NCI-H1930 (cell line): ENCODE measurements at regions not wholly inside any gene's neighbourhood (a gene's known extent, or its start where the extent isn't known, plus 50 kb on each side); places are given as distances from the start of the nearest gene placed in this dataset.

Source experiments
- DNase-seq, 2 experiments: peaks; one replicate each; lab custom pipeline; 2025; lab: John Stamatoyannopoulos, UW

DNA sequence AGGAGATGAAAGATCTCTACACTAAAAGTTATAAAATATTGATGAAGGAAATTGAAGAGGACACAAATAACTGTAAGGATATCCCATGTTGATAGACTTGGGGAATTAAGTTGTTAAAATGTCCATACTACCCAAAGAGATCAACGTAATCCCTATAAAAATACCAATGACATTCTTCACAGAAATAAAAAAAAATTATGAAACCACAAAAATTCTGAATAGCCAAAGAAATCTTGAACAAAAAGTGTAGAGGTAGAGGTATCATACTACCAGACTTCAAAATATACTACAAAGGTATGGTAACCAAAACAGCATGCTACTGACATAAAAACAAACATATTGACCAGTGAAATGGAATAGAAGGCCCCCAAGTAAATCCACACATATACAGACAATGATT is 71.5 kb upstream of the ELL2 start:
- DNase-seq: no peak

DNA sequence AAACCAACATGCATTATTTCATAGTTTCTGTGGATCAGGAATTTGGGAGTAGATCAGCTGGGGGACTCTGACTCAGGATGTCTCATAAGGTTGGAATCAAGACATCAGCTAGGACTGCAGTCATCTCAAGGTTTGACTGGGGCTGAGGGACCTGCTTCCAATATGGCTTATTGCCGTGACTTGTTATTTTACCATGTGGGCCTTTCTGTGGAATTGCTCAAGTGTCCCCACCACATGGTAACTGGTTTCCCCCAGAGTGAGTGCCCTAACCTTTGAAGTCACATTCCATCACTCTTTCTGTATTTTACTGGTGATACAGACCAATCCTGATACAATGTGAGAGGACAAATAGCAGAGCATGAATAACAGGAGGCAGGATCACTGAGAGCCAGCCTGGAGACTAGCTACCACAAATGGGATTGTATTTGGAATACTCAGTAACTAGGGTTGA is 70.2 kb upstream of the ELL2 start:
- DNase-seq: no peak

DNA sequence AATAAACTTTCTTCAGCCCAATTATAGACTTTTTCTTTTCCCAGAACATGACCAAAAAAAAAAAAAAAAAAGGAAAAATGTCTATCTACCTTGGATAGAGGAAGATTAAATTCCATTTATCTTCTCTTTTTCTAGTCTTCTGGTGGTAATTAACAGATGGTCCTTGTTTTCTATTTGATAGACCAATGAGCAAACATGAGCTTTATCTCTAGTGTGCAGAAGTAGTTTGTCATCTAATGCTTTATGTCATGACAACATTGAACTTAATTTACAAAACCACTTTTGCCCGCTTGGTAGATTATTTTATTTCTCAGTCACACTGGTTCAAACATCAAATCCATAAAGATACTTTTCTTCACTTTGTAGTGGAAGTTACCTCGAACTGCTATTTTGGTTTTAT is 69.5 kb upstream of the ELL2 start:
- no peak for DNase-seq

DNA sequence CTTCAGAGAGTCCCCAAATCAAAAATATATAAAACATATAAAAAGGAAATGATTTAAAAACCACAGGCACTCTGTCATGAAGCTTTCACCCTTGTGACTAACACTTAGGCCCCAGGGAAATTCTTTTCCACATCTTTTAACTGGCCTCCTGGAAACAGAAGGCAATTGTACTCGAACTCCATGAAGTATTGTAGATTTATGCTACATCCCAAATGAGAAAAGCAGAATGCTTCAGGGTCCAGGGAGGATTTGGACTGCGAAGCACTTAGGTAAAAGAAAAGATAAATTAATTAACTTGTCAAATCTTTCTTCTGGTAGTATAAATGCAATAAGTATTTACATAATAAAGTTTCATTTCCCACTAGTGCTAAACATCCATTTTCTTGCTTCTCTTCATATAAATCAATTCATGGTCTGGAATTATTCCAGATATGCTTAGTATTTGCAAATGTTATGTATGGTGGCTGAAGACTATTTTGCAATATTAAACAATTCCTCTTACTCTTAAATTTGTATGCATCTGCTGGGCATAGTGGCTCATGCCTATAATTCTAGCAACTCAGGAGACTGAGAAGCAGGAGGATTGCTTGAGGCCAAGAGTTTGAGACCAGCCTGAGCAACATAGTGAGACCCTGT is 64.9 kb upstream of the ELL2 start:
- no peak for DNase-seq

DNA sequence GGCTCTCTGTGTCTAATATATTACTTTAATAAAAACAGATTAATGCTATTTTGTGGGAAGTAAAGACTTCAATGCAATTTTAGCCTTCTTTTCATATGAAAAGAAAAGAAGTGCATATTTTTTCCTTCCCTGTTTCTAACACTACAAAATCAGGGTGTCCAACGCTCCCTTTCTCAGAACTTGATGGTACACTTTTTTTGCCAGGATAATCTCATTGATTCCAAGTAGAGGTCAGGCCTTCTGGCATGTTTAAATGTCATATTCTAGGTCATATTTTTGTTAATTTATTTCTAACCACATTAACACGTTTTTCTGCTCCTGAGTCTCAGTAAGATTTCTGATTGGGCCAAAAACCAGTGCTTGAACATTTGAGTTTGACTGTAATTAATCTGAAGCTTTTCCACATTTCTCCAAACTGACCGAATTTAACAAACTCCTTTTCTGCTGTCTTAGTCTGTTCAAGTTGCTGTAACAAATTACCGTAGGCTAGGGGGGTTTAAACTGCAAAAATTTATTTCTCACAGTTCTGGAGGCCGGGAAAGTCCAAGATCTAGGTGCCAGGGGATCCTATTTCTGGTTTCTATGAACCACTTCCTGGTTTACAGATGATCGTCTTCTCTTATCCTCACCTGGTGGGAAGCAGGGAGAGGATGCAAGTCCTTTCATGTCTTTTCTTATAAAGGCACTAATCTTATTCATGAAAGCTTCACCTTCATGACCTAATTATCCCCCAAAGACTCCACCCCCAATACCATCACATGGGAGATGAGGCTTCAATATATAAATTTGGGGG is 63.2 kb upstream of the ELL2 start:
- no peak for DNase-seq

DNA sequence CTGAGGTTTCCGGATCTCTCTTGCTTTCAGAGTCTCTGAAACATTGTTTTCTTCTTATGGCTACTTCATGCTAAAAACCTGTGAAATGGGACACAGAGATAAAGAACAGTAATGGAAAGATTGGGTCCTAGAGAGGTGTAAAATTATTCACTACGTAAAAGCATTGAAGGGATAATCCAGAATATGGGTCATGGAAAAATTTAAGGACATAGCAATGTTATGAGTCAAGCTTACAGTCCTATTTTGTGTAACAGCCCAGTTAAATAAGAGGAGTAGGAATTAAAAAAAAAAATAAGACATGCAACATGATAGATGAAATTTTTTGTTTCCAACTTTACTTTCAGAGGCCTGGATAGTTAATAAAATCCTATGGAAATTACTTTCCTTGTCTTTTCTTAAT is 61.9 kb upstream of the ELL2 start:
- no peak for DNase-seq

DNA sequence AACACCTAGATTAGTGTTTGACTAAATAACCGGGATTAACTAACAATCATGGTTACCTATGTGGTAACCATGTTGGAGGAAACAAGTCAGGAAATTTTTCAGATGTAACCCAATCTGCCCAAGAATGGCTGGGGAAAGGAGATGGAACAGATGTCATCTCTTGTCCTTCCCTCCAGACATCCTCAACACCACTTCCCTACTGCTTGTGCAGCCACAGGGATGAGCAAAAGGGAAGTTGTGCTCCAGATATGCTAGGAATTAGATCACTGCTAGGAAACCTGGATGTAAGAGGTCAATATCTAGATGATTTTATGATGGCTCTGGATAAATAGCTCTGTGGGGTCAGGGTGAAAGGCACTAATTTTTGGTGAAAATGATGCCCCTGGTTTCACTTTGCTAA is 61.3 kb upstream of the ELL2 start:
- no peak for DNase-seq

DNA sequence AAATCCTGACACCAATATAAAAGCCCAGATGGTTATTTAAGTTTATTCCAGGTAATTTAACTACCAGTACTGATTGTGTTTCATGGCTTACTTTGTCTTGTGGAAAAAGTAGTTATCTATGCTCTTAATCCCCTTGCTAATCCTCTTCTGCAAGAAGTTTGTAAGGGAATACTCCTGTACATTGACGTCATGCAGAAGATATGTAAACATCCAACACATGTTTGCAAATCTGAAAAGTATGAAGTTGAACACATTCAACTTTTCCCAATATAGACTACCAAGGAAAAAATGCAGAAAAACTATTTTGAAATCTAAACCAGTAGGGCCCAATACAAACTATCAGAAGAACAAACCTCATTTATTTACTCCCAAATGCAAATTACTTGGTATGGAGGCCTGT is 56.3 kb upstream of the ELL2 start:
- DNase-seq: no peak

DNA sequence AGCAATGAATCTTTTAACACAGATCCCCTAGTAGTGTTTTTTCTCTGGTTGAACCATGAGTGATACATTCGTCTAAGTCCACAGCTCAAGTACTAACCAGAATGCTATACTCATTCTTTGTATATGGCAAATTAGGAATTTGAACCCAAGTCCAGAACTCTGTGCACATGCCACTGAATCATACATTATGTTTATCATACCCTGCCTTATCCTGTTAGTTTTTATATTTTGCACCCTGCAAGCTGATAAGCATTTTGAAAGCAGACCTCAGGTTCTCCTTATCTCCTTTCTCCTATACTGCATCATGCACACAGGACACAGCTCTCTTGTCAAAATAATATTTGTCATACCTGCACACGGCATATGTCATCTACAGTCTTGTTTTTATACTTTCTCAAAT is 54.6 kb upstream of the ELL2 start:
- DNase-seq: no peak

DNA sequence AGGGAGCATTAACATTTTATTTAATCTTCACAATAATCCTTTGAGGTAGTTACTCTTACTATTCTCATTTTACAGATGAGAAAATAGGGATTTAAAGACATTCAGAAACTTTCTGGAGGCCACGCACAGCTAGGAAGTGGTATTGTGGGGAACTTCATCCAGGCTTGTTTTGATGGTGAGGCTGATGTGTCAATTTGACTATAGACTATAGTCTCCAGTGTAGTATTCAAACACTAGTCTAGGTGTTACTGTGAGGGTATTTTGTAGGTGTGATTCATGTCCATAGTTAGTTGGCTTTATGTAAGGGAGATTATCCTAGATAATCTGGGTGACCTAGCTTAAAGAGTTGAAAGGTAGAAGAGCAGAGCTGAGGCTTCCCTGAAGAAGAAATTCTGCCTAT is 54.1 kb upstream of the ELL2 start:
- no peak for DNase-seq

DNA sequence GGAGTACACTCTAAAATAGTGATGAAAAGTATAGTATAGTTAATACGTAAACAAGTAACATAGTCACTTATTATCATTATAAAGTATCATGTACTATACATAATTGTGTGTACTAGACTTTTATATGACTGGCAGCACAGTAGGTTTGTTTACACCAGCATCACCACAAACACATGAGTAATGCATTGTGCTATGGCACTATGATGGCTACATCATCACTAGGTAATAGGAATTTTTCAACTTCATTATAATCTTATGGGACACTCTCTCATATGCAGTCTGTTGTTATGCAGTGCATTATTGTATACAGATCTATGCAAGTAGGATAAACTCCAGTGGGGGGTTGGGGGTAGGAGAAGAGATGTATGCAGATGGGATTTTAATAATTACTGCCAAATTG is 52.7 kb upstream of the ELL2 start:
- DNase-seq: no peak

DNA sequence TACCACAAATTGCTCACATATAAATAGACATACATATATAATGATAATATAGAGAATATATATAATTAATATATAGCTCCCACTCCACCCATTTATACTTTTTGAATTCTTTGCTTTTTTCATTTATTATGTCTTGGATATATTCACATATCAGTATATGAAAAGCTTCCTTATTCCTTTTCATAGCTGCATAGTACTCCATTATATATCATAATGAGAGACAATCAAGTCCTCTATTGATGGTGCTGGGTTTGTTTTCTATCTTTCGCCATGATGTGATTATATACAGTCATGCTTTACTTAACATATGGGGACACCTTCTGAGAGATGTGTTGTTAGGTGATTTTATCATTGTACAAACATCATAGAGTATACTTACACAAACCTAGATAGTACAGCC is 51.6 kb upstream of the ELL2 start:
- DNase-seq: no peak

DNA sequence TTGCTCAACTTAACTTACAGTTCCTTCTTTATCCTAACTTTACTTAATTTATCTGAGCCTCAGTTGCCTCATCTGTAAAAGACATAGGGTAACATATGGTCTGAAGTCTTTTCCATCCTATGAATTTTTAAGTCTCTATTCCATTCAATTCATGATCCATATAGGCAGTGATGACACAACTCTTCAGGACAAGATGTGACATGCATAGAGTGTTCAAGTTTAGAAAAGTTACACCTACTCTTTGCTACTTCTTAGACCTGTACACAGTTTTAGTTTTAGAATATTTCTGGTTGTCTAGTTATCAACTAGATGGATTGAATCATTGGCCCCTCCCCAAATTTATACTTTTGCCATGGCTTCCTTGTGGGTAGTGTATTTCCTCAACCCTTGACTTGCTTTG is 50.7 kb upstream of the ELL2 start:
- no peak for DNase-seq
